Stimulated activated naive CD8-positive, alpha-beta T cell treated with anti-CD3 and anti-CD28 coated beads, Interleukin-15, Interleukin-2, amounts not matched to agents 100 ng/mL and 50 ng/mL, for 24 hours (primary cell): ENCODE measurements at regions not wholly inside any gene's neighbourhood (a gene's known extent, or its start where the extent isn't known, plus 50 kb on each side); places are given as distances from the start of the nearest gene placed in this dataset.
A peak's percentile ranks its signal among the peaks of the same experiment; 100 is the strongest.

Source experiments
- H3K27ac Mint-ChIP-seq: one replicate; pipeline ENCODE4 v1.8.0; 2021; ENCODE audit warnings: mild to moderate bottlenecking, mixed read lengths
- H3K27me3 Mint-ChIP-seq: one replicate; pipeline ENCODE4 v1.8.0; 2021; ENCODE audit warnings: mixed read lengths
- H3K36me3 Mint-ChIP-seq: one replicate; pipeline ENCODE4 v1.8.0; 2021; ENCODE audit warnings: low read depth, mixed read lengths
- H3K4me1 Mint-ChIP-seq: one replicate; pipeline ENCODE4 v1.8.0; 2021; ENCODE audit warnings: low read depth, mixed read lengths
- H3K4me3 Mint-ChIP-seq: one replicate; pipeline ENCODE4 v1.8.0; 2021; ENCODE audit warnings: mild to moderate bottlenecking, mixed read lengths
- H3K9me3 Mint-ChIP-seq: one replicate; pipeline ENCODE4 v1.8.0; 2021; ENCODE audit warnings: mixed read lengths

DNA sequence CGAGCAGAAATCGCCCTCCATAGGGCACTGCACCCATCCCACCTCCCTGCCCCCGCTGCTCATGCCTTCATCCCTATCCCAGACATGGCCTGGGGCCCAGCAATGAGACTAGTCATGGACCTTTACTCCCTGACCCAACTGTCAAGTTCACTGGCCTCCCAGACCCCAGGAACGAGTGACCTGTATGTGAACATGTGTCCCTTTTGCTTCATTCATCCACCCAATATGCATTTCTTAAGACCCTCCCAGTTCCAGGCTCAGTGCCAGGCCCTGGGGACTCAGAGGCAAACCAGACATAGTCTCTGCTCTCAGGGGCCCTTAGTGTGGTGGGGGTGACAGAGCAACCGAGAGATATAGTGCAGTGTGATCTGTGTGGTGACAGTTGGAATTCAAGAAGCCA lies 67.0 kb downstream of the EFNB1 start:
- Mint-ChIP-seq H3K9me3 (no peaks in the 10 kb centered on the region), H3K4me1 (no peaks in the 10 kb centered on the region), H3K27me3 (no peaks in the 10 kb centered on the region), H3K36me3 (no peaks in the 10 kb centered on the region), H3K27ac (no peak overlapping the region), H3K4me3 (no peak overlapping the region)

DNA sequence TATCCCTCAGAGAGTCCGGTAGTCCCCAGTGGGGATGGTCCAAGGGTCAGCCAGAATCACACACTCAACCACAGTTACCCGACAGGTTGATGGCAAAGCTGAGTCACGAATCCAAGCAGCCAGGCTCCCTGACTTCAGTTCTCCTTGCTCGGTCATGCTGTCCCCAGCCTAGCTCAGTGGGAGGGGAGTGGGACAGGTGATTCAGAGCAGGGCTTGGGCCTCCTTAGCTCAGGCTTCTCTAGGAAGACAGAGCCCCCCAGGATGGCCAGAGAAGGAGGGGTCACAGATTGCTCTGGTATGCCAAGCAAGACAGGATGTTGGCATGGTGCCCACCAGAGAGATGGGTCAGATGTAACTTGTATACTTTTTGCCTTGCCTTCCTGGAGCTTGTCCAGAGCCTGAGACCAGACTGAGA lies 66.5 kb downstream of the EFNB1 start:
- Mint-ChIP-seq H3K36me3 (no peaks in the 10 kb centered on the region), H3K4me3 (no peak overlapping the region), H3K9me3 (no peaks in the 10 kb centered on the region), H3K27ac (no peak overlapping the region), H3K4me1 (no peaks in the 10 kb centered on the region), H3K27me3 (no peaks in the 10 kb centered on the region)

DNA sequence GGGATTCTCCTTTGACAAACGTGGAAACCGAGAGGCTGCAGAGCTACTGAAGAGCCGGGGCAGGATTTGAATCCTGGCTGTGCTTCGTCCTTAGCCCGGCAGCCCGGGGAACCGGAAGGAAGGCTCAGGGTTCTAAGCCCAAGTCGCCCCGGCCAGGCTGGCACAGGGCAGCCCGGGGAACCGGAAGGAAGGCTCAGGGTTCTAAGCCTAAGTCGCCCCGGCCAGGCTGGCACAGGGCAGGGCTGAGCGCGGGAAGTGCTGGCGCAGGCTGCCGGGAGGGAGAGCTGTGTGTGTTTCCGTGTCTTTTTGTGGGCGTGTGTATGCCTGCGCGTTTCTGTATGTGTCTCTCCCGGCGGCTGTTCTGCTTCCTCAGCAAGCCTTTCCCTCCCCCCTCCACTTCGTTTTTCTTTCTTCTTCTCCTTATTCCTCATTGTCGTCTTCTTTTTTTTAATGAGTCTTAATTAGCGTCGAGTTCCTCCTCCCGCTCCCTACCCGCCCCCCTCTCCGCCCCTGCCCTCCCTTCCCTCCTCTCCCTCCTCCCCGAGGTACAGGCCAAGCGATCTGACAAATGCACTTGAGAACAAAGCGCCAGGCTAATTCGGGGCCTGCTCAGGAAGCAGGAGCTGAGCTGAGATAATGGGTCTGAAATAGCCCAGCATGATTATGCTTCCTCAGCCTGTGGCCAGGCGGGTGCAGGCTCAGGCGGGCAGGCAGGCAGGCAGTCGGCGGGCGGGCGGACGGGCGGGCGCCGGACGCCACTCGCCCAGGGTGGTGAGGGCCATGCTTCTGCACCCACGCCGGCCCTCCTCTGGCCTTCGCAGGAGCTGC lies 65.9 kb downstream of the EFNB1 start:
- Mint-ChIP-seq H3K27ac (no peak overlapping the region), H3K9me3 (no peaks in the 10 kb centered on the region), H3K4me1 (no peaks in the 10 kb centered on the region), H3K4me3 (peak overlapping the region; percentile 13), H3K27me3 (no peaks in the 10 kb centered on the region), H3K36me3 (no peaks in the 10 kb centered on the region)

DNA sequence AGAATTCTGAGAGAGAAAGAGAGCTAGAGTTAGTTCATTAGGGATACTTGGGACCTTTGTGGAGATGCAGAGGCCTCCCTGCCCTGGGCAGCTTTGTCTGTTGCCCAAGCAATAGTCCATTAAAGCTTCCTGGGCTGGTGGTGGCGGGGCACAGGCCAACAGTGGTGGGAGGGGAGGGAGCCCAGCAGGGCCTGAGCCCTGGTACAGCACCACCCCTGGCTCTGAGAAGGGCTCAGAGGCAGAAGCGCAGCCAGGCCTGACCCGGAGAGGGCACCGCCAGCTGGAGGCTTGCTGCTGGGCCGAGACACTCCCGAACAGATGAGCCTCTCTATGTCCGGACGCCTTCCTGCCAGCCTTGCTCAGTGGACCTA lies 65.3 kb downstream of the EFNB1 start:
- no peaks in the 10 kb centered on the region for H3K4me1 Mint-ChIP-seq

DNA sequence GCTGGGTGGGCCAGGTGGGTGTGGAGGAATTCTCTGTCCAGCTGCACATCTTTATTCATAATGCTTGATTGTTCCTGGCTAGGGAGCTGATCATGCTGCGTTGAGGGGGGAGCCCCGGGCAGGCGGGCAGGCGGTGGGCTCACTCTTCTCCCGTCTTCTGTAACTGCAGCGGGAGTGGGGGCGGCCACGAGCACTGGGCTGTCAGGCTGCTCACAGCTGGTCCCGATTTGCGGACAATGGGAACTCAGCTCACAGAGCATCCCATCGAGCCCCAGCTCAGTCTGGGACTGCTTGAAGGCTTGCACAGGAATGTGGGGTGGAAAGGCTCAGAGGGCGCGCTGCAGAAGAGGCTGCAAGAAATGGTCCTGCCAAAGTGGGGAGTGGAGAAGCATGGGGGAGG lies 63.8 kb downstream of the EFNB1 start:
- no peak overlapping the region for H3K27ac Mint-ChIP-seq
- H3K4me3 Mint-ChIP-seq, result no peak overlapping the region
- H3K9me3 Mint-ChIP-seq, result no peaks in the 10 kb centered on the region
- H3K36me3 Mint-ChIP-seq, result no peaks in the 10 kb centered on the region
- H3K4me1 Mint-ChIP-seq, result no peaks in the 10 kb centered on the region
- H3K27me3 Mint-ChIP-seq, result no peaks in the 10 kb centered on the region

More for the DNA sequence above, 65.3 kb downstream of the EFNB1 start:
- Mint-ChIP-seq H3K36me3 (no peaks in the 10 kb centered on the region), H3K27me3 (no peaks in the 10 kb centered on the region), H3K9me3 (no peaks in the 10 kb centered on the region), H3K4me3 (no peak overlapping the region), H3K27ac (no peak overlapping the region)

DNA sequence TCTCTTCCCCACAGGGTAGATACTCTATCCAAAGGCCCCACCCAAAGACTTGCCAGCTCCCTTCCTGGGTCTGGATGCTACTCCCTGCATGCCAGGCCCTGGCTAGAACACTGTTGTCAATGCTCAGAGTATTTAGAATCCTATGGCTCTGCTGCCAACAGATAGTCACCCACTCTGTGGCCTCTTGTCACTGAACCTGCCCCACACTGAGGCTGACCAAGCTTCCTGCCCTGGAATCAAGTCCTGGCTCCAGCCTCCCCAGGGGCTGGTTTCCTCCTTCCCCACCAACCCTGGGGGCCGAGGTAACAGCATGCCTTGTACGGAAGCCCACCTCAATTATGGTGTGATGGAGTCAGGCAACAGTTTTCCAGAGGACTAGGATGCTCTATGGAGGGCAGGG lies 63.3 kb downstream of the EFNB1 start:
- no peaks in the 10 kb centered on the region for H3K9me3 Mint-ChIP-seq
- H3K4me1 Mint-ChIP-seq, result no peaks in the 10 kb centered on the region
- no peaks in the 10 kb centered on the region for H3K36me3 Mint-ChIP-seq
- no peak overlapping the region for H3K27ac Mint-ChIP-seq
- no peak overlapping the region for H3K4me3 Mint-ChIP-seq
- H3K27me3 Mint-ChIP-seq, result no peaks in the 10 kb centered on the region
